PC-9 (cell line): ENCODE measurements at regions not wholly inside any gene's neighbourhood (a gene's known extent, or its start where the extent isn't known, plus 50 kb on each side); places are given as distances from the start of the nearest gene placed in this dataset.

Experiments used
- BruUV-seq: library from RNA; stranded (reverse); fragments of 400-500 nt; replicated peaks from 2 replicates; lab custom pipeline; 2021; lab: Mats Ljungman, UMichigan
- CTCF ChIA-PET: fragments of 300-600 bp; sonication (Branson Sonifier 250); formaldehyde crosslinking; loops from one replicate; lab custom pipeline; 2022; ENCODE audit warnings: antibody characterized with exemption; lab: Charles Lee
- POLR2A ChIA-PET: fragments of 300-600 bp; sonication (Branson Sonifier 250); formaldehyde crosslinking; loops from one replicate; lab custom pipeline; 2022; ENCODE audit warnings: antibody characterized with exemption; ENCODE audit not compliant: unreplicated experiment; lab: Charles Lee
- DNase-seq, 2 experiments: peaks; one replicate each; pipeline versions ENCODE4 v3.0.0 to v3.0.0-alpha.2; 2015 to 2022; ENCODE audit warnings: mixed read lengths in 1 of 2
- H2AFZ ChIP-seq: fragments of 200-600 bp; sonication (generic); 2 replicates; pipeline ENCODE4 v1.8.1; 2017; ENCODE audit warnings: antibody characterized with exemption
- H3F3A ChIP-seq: fragments of 200-600 bp; sonication (generic); 2 replicates; pipeline ENCODE4 v1.8.1; 2017; ENCODE audit warnings: antibody characterized with exemption, mild to moderate bottlenecking, low read depth; ENCODE audit not compliant: insufficient read depth
- H3K27ac ChIP-seq: fragments of 200-600 bp; sonication (generic); 2 replicates; pipeline ENCODE4 v1.6.1; 2016; ENCODE audit warnings: mixed run types
- H3K27me3 ChIP-seq: fragments of 200-600 bp; sonication (generic); 2 replicates; pipeline ENCODE4 v1.6.1; 2016; ENCODE audit warnings: low read depth, mixed run types; ENCODE audit not compliant: insufficient read depth
- H3K36me3 ChIP-seq: fragments of 200-600 bp; sonication (generic); 2 replicates; pipeline ENCODE4 v1.6.1; 2016; ENCODE audit warnings: low read depth, mixed run types
- H3K4me1 ChIP-seq: fragments of 200-600 bp; sonication (generic); replicated peaks from 2 replicates; pipeline ENCODE4 v1.6.1; 2016; ENCODE audit warnings: mixed run types; ENCODE audit not compliant: insufficient read depth
- H3K4me2 ChIP-seq: fragments of 200-600 bp; sonication (generic); 2 replicates; pipeline ENCODE4 v1.6.1; 2017; ENCODE audit warnings: mixed run types
- H3K4me3 ChIP-seq: fragments of 200-600 bp; sonication (generic); 2 replicates; pipeline ENCODE4 v1.6.1; 2016; ENCODE audit warnings: mixed run types
- H3K79me2 ChIP-seq: fragments of 200-600 bp; sonication (generic); 2 replicates; pipeline ENCODE4 v1.6.1; 2017; ENCODE audit warnings: low read depth, mixed run types
- H3K9me2 ChIP-seq: fragments of 200-600 bp; sonication (generic); 2 replicates; pipeline ENCODE4 v1.8.1; 2017; ENCODE audit warnings: mild to moderate bottlenecking; ENCODE audit not compliant: insufficient read depth
- H3K9me3 ChIP-seq: fragments of 200-600 bp; sonication (generic); 2 replicates; pipeline ENCODE4 v1.8.1; 2016; ENCODE audit warnings: low read depth; ENCODE audit not compliant: insufficient read depth
- H4K20me1 ChIP-seq: fragments of 200-600 bp; sonication (generic); 2 replicates; pipeline ENCODE4 v1.8.1; 2017; ENCODE audit not compliant: insufficient read depth
- CTCF ChIP-seq: fragments of 200-600 bp; sonication (generic); conservative IDR thresholded peaks from 2 replicates; pipeline ENCODE4 v1.6.1; 2017; ENCODE audit warnings: mixed run types, antibody characterized with exemption, mild to moderate bottlenecking, moderate library complexity
- EZH2 ChIP-seq: fragments of 200-600 bp; sonication (generic); IDR thresholded peaks from 2 replicates; pipeline ENCODE4 v1.8.0; 2017; ENCODE audit warnings: antibody characterized with exemption, low read depth
- intact Hi-C: fragments of 100-400 bp; cut with micrococcal nuclease; formaldehyde crosslinking; loops from one replicate; pipeline ENCODE4 v1.10.0; 2022; ENCODE audit not compliant: unreplicated experiment

GRCh38 chr2:239459056-239459455, 58.2 kb upstream of the HDAC4 start:
- TF ChIP-seq CTCF, result no peak
- TF ChIP-seq EZH2, result no peak
- POLR2A ChIA-PET, result no interaction called here

DNA sequence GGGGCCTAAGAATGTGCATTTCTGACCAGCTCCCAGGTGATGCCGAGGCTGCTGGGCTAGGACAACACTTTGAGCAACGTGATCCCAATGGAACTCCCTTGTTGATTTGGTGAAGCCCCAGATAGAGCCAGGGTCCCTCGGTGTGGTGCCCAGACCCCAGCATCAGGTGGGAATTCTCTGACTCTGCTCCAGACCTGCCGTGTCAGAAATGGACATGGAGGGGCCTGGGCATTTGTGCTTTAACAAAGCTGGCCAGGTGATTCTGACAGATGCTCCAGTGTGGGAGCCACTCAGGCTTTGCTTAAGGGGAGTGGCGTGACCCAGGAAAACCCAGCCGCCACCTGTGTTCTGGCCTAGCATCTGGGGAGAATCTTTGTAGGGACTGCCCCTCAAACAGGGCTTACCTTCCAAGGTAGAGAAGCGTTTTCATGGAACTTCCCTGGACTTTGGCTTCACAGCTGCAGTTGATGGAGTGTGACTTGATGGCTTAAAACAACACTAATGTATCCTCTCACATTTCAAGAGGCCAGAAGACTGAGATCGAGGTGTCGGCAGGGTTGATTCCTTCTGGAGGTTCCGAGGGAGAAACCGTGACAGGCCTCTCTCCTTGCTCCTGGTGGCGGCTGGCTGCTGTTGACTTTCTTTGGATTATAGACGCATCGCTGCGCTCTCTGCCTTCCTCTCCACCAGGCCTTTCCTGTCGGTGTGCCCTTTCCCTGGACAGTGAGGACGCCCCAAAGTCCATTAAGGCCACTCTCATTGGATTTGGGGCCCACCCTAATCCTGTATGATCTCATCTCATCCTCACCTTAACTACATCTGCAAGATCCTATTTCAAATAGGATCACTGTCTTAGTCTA, 57.0 kb upstream of the HDAC4 start:
- no peak overlapping the region for H2AFZ ChIP-seq
- no peaks in the 10 kb centered on the region for H3K4me1 ChIP-seq
- POLR2A ChIA-PET, result no interaction called here
- no peaks in the 10 kb centered on the region for H3F3A ChIP-seq
- no peak overlapping the region for H3K27ac ChIP-seq
- H3K4me2 ChIP-seq, result no peak overlapping the region
- intact Hi-C loops, result no loop called here
- H3K27me3 ChIP-seq, result peaks cover 98% of the 10 kb centered on the region
- BruUV-seq, result no TSS peak
- no peak overlapping the region for H3K4me3 ChIP-seq
- DNase-seq, result peak in 1 of 2 experiments; percentile 30
- CTCF ChIA-PET, result no interaction called here
- H3K36me3 ChIP-seq, result no peaks in the 10 kb centered on the region
- TF ChIP-seq CTCF (no peak), EZH2 (no peak)
- H4K20me1 ChIP-seq, result no peaks in the 10 kb centered on the region
- H3K79me2 ChIP-seq, result no peaks in the 10 kb centered on the region
- no peaks in the 10 kb centered on the region for H3K9me3 ChIP-seq
- no peaks in the 10 kb centered on the region for H3K9me2 ChIP-seq

More at GRCh38 chr2:239459056-239459455, 58.2 kb upstream of the HDAC4 start:
- Histone ChIP-seq H3K4me2 (no peak overlapping the region), H2AFZ (no peak overlapping the region), H3K27me3 (peaks cover 98% of the 10 kb centered on the region), H3K9me3 (no peaks in the 10 kb centered on the region), H3K27ac (no peak overlapping the region), H4K20me1 (no peaks in the 10 kb centered on the region), H3K4me1 (no peaks in the 10 kb centered on the region), H3K79me2 (no peaks in the 10 kb centered on the region), H3K36me3 (no peaks in the 10 kb centered on the region), H3K9me2 (no peaks in the 10 kb centered on the region), H3K4me3 (no peak overlapping the region), H3F3A (no peaks in the 10 kb centered on the region)
- CTCF ChIA-PET, result no interaction called here
- BruUV-seq, result no TSS peak
- intact Hi-C loops, result no loop called here
- DNase-seq, result no peak

GRCh38 chr2:239456940-239457339, 56.1 kb upstream of the HDAC4 start:
- no peak for DNase-seq
- H4K20me1 ChIP-seq, result no peaks in the 10 kb centered on the region
- TF ChIP-seq CTCF (no peak), EZH2 (no peak)
- peaks cover 98% of the 10 kb centered on the region for H3K27me3 ChIP-seq
- no peak overlapping the region for H3K4me2 ChIP-seq
- H2AFZ ChIP-seq, result no peak overlapping the region
- no peaks in the 10 kb centered on the region for H3K79me2 ChIP-seq
- ChIA-PET CTCF (no interaction called here), POLR2A (no interaction called here)
- H3K4me3 ChIP-seq, result no peak overlapping the region
- H3K4me1 ChIP-seq, result no peaks in the 10 kb centered on the region
- no peak overlapping the region for H3K27ac ChIP-seq
- no peaks in the 10 kb centered on the region for H3K9me3 ChIP-seq
- H3K36me3 ChIP-seq, result no peaks in the 10 kb centered on the region
- intact Hi-C loops, result no loop called here
- no TSS peak for BruUV-seq
- no peaks in the 10 kb centered on the region for H3K9me2 ChIP-seq
- H3F3A ChIP-seq, result no peaks in the 10 kb centered on the region
